IMR-90 (cell line): ENCODE measurements at regions not wholly inside any gene's neighbourhood (a gene's known extent, or its start where the extent isn't known, plus 50 kb on each side); places are given as distances from the start of the nearest gene placed in this dataset.

Experiments
- ATAC-seq: fragments of 200-7000 bp; cut with Tn5 transposase; 2 replicates; pipeline ENCODE4 v1.9.1; 2020; ENCODE audit warnings: low read depth, mild to moderate bottlenecking, moderate library complexity
- BruUV-seq: library from RNA; stranded (reverse); fragments of 400-500 nt; replicated peaks from 2 replicates; lab custom pipeline; 2021; lab: Mats Ljungman, UMichigan
- CTCF ChIA-PET: fragments of 300-600 bp; formaldehyde crosslinking; extraction: SDS; loops from one replicate; lab custom pipeline; 2021; ENCODE audit warnings: antibody characterized with exemption; lab: Yijun Ruan, JAX
- POLR2A ChIA-PET: fragments of 300-600 bp; sonication (Branson Sonifier 250); formaldehyde crosslinking; loops from one replicate; lab custom pipeline; 2022; ENCODE audit warnings: antibody characterized with exemption; ENCODE audit not compliant: unreplicated experiment; lab: Charles Lee
- DNase-seq: peaks from one replicate; pipeline ENCODE4 v3.0.0; 2013
- H2AFZ ChIP-seq: replicated peaks from 2 replicates; pipeline ENCODE3; 2013; ENCODE audit warnings: low read length, mild to moderate bottlenecking; ENCODE audit not compliant: poor library complexity
- H2AK5ac ChIP-seq: 2 replicates; pipeline ENCODE4 v1.6.1; 2013; ENCODE audit warnings: low read depth, low read length, inconsistent platforms
- H2AK9ac ChIP-seq: replicated peaks from 2 replicates; pipeline ENCODE3; 2013; ENCODE audit warnings: mild to moderate bottlenecking, low read depth, low read length, moderate library complexity; ENCODE audit not compliant: poor library complexity
- H2BK120ac ChIP-seq: 2 replicates; pipeline ENCODE4 v1.6.1; 2013; ENCODE audit warnings: low read depth, low read length, inconsistent platforms
- H2BK15ac ChIP-seq: 3 replicates; pipeline ENCODE4 v1.6.1; 2013; ENCODE audit warnings: low read depth, low read length, inconsistent platforms
- H2BK20ac ChIP-seq: 2 replicates; pipeline ENCODE4 v1.6.1; 2013; ENCODE audit warnings: low read depth, mild to moderate bottlenecking, inconsistent platforms, low read length, moderate library complexity
- H2BK5ac ChIP-seq: 2 replicates; pipeline ENCODE4 v1.6.1; 2013; ENCODE audit warnings: mild to moderate bottlenecking, low read depth, low read length, inconsistent platforms; ENCODE audit not compliant: poor library complexity, severe bottlenecking
- H3K14ac ChIP-seq: replicated peaks from 2 replicates; pipeline ENCODE4 v1.6.1; 2013; ENCODE audit warnings: low read depth, low read length, inconsistent platforms
- H3K18ac ChIP-seq: 2 replicates; pipeline ENCODE4 v1.6.1; 2013; ENCODE audit warnings: low read depth, low read length, control low read depth
- H3K23ac ChIP-seq: 2 replicates; pipeline ENCODE4 v1.6.1; 2013; ENCODE audit warnings: low read depth, low read length, inconsistent platforms
- H3K27ac ChIP-seq: 2 replicates; pipeline ENCODE4 v1.5.1; 2013; ENCODE audit warnings: mild to moderate bottlenecking, control low read depth, low read length; ENCODE audit not compliant: insufficient read depth
- H3K27me3 ChIP-seq: 2 replicates; pipeline ENCODE4 v1.6.1; 2013; ENCODE audit warnings: low read length; ENCODE audit not compliant: control insufficient read depth, insufficient read depth
- H3K36me3 ChIP-seq: 2 replicates; pipeline ENCODE4 v1.6.1; 2013; ENCODE audit warnings: low read length, mixed read lengths; ENCODE audit not compliant: control insufficient read depth, insufficient read depth
- H3K4ac ChIP-seq: 2 replicates; pipeline ENCODE4 v1.6.1; 2013; ENCODE audit warnings: low read depth, low read length, inconsistent platforms
- H3K4me1 ChIP-seq: 2 replicates; pipeline ENCODE4 v1.6.1; 2013; ENCODE audit warnings: low read length, mixed read lengths; ENCODE audit not compliant: control insufficient read depth, insufficient read depth
- H3K4me2 ChIP-seq: 2 replicates; pipeline ENCODE4 v1.6.1; 2013; ENCODE audit warnings: low read depth, mild to moderate bottlenecking, control low read depth, low read length, moderate library complexity
- H3K4me3 ChIP-seq: 2 replicates; pipeline ENCODE4 v1.5.1; 2013; ENCODE audit warnings: low read depth, mild to moderate bottlenecking, control low read depth, low read length, moderate library complexity; ENCODE audit not compliant: insufficient read depth
- H3K56ac ChIP-seq: 2 replicates; pipeline ENCODE4 v1.6.1; 2013; ENCODE audit warnings: low read length, inconsistent platforms; ENCODE audit not compliant: insufficient read depth; ENCODE audit errors: extremely low read depth
- H3K79me1 ChIP-seq, 2 experiments: 2 replicates each; pipeline ENCODE4 v1.6.1; 2013; ENCODE audit warnings: low read length in 2 of 2, inconsistent platforms in 1 of 2, low read depth in 1 of 2
- H3K9ac ChIP-seq: 2 replicates; pipeline ENCODE4 v1.6.1; 2013; ENCODE audit warnings: low read depth, low read length, control low read depth
- H3K9me1 ChIP-seq: 2 replicates; pipeline ENCODE4 v1.6.1; 2013; ENCODE audit warnings: low read length, inconsistent platforms; ENCODE audit not compliant: insufficient read depth
- H3K9me3 ChIP-seq: 2 replicates; pipeline ENCODE4 v1.6.1; 2013; ENCODE audit warnings: low read length; ENCODE audit not compliant: control insufficient read depth, insufficient read depth
- H4K20me1 ChIP-seq: 2 replicates; pipeline ENCODE4 v1.6.1; 2013; ENCODE audit warnings: low read length, inconsistent platforms; ENCODE audit not compliant: insufficient read depth
- H4K5ac ChIP-seq: 2 replicates; pipeline ENCODE4 v1.6.1; 2013; ENCODE audit warnings: mild to moderate bottlenecking, low read depth, low read length, control low read depth
- H4K8ac ChIP-seq, 2 experiments: 2 replicates each; pipeline ENCODE4 v1.6.1; 2013; ENCODE audit warnings: low read depth in 2 of 2, low read length in 2 of 2, control low read depth in 1 of 2, inconsistent platforms in 1 of 2
- H4K91ac ChIP-seq: 2 replicates; pipeline ENCODE4 v1.6.1; 2013; ENCODE audit warnings: low read depth, low read length, inconsistent platforms; ENCODE audit not compliant: insufficient read depth
- BHLHE40 ChIP-seq: fragments of 150-350 bp; IDR thresholded peaks from 2 replicates; pipeline ENCODE4 v1.6.1; 2016; ENCODE audit warnings: mild to moderate bottlenecking, low read depth, low read length
- CEBPB ChIP-seq: IDR thresholded peaks from 2 replicates; pipeline ENCODE4 v1.6.1; 2012; ENCODE audit warnings: low read depth, low read length, improper control_type of control experiment
- CHD1 ChIP-seq: IDR thresholded peaks from 2 replicates; pipeline ENCODE4 v1.6.1; 2012; ENCODE audit warnings: low read depth, low read length, improper control_type of control experiment
- CTCF ChIP-seq: conservative IDR thresholded peaks from 2 replicates; pipeline ENCODE4 v1.5.1; 2012; ENCODE audit warnings: mild to moderate bottlenecking, low read depth, low read length, improper control_type of control experiment
- ELK1 ChIP-seq: fragments of 150-350 bp; IDR thresholded peaks from 2 replicates; pipeline ENCODE4 v1.6.1; 2016; ENCODE audit warnings: low read depth, mild to moderate bottlenecking, low read length, moderate library complexity, borderline replicate concordance
- FOS ChIP-seq: fragments of 150-350 bp; IDR thresholded peaks from 2 replicates; pipeline ENCODE4 v1.6.1; 2016; ENCODE audit warnings: low read depth, low read length
- MAFK ChIP-seq: IDR thresholded peaks from 2 replicates; pipeline ENCODE4 v1.6.1; 2012; ENCODE audit warnings: low read depth, low read length, improper control_type of control experiment
- MAZ ChIP-seq: IDR thresholded peaks from 2 replicates; pipeline ENCODE4 v1.6.1; 2012; ENCODE audit warnings: low read depth, mild to moderate bottlenecking, low read length, improper control_type of control experiment, moderate library complexity, borderline replicate concordance
- MXI1 ChIP-seq: IDR thresholded peaks from 2 replicates; pipeline ENCODE4 v1.6.1; 2012; ENCODE audit warnings: low read depth, mild to moderate bottlenecking, low read length, moderate library complexity, borderline replicate concordance
- NFE2L2 ChIP-seq: fragments of 150-350 bp; IDR thresholded peaks from 2 replicates; pipeline ENCODE4 v1.6.1; 2016; ENCODE audit warnings: low read depth, mild to moderate bottlenecking, low read length
- POLR2A ChIP-seq: IDR thresholded peaks from 2 replicates; pipeline ENCODE4 v1.6.1; 2012; ENCODE audit warnings: mild to moderate bottlenecking, low read depth, low read length
- RAD21 ChIP-seq: IDR thresholded peaks from 2 replicates; pipeline ENCODE4 v1.6.1; 2012; ENCODE audit warnings: low read length, improper control_type of control experiment
- RCOR1 ChIP-seq: IDR thresholded peaks from 2 replicates; pipeline ENCODE4 v1.6.1; 2012; ENCODE audit warnings: mild to moderate bottlenecking, low read length, improper control_type of control experiment; ENCODE audit not compliant: insufficient replicate concordance
- RFX5 ChIP-seq: IDR thresholded peaks from 2 replicates; pipeline ENCODE4 v1.8.0; 2012; ENCODE audit warnings: low read depth, mild to moderate bottlenecking, low read length, moderate library complexity
- SMC3 ChIP-seq: fragments of 150-350 bp; IDR thresholded peaks from 2 replicates; pipeline ENCODE4 v1.6.1; 2016; ENCODE audit warnings: low read depth, mild to moderate bottlenecking, antibody characterized with exemption, low read length, moderate library complexity
- USF2 ChIP-seq: fragments of 150-350 bp; IDR thresholded peaks from 2 replicates; pipeline ENCODE4 v1.6.1; 2017; ENCODE audit warnings: mild to moderate bottlenecking, antibody characterized with exemption, low read length, low read depth
- dilution Hi-C: fragments of 300-500 bp; cut with HindIII; formaldehyde crosslinking; loops from one replicate; pipeline ENCODE4 v1.14.3; 2018; ENCODE audit warnings: low sequenced_read_pairs; ENCODE audit not compliant: unreplicated experiment
- in situ Hi-C: fragments of 300-500 bp; cut with MboI; formaldehyde crosslinking; loops from 3 replicates; pipeline ENCODE4 v1.14.3; 2019; ENCODE audit warnings: low sequenced_read_pairs, inconsistent platforms, mixed read lengths
- intact Hi-C: fragments of 100-400 bp; cut with micrococcal nuclease; formaldehyde crosslinking; loops from 2 replicates; pipeline ENCODE4 v1.10.0; 2022

DNA sequence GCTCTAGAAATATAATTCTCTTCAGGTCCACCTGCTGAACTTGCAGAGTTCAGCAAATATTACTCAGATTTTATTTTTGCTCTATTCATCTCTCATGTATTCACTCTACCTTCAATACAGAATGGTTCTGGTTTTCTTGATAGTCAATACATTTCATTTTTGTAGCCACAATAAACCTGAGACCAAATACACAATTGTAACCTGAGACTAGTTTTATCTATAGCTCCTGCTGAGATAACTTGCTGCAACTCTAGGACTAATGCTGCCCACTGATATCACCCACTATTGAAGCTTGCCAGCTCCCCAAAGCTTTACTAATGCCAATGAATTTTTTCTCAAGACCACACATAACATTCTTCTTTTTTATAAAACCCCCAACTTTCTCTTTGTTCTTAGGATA, 229.3 kb downstream of the NSUN3 start:
- H2BK20ac ChIP-seq = no peak overlapping the region
- H4K5ac ChIP-seq = no peak overlapping the region
- H2BK120ac ChIP-seq = no peak overlapping the region
- H2AK9ac ChIP-seq = no peak overlapping the region
- H4K8ac ChIP-seq = no peak overlapping the region
- no peak for DNase-seq
- no peaks in the 10 kb centered on the region for H3K9me1 ChIP-seq
- ChIA-PET CTCF (interaction anchor here (0.5 kb wide), 1 partner anchor 1248 kb away, joined by 5 read pairs; no protein-coding TSS in a partner anchor), POLR2A (no interaction called here)
- dilution Hi-C loops (no loop called here), intact Hi-C loops (no loop called here), in situ Hi-C loops (no loop called here)
- H3K9me3 ChIP-seq = no peaks in the 10 kb centered on the region
- no peak overlapping the region for H3K27ac ChIP-seq
- no peaks in the 10 kb centered on the region for H3K79me1 ChIP-seq
- no peak overlapping the region for H3K9ac ChIP-seq
- H3K4me1 ChIP-seq = no peaks in the 10 kb centered on the region
- H4K91ac ChIP-seq = no peak overlapping the region
- no peak overlapping the region for H3K23ac ChIP-seq
- no peak overlapping the region for H3K56ac ChIP-seq
- no peaks in the 10 kb centered on the region for H3K27me3 ChIP-seq
- H3K4me2 ChIP-seq = no peak overlapping the region
- H2BK15ac ChIP-seq = no peak overlapping the region
- TF ChIP-seq CEBPB (no peak), POLR2A (no peak), NFE2L2 (no peak), RFX5 (no peak), RCOR1 (no peak), RAD21 (no peak), SMC3 (no peak), MXI1 (no peak), CTCF (no peak), MAFK (no peak), BHLHE40 (no peak), FOS (no peak), USF2 (no peak), CHD1 (no peak), MAZ (no peak), ELK1 (no peak)
- H3K4ac ChIP-seq = no peak overlapping the region
- H3K18ac ChIP-seq = no peak overlapping the region
- no peak for ATAC-seq
- no peak overlapping the region for H3K14ac ChIP-seq
- H3K4me3 ChIP-seq = no peak overlapping the region
- no peak overlapping the region for H2AFZ ChIP-seq
- H4K20me1 ChIP-seq = no peaks in the 10 kb centered on the region
- no peak overlapping the region for H2AK5ac ChIP-seq
- no peak overlapping the region for H2BK5ac ChIP-seq
- no peaks in the 10 kb centered on the region for H3K36me3 ChIP-seq
- no TSS peak for BruUV-seq
